H1 (cell line): ENCODE measurements at regions not wholly inside any gene's neighbourhood (a gene's known extent, or its start where the extent isn't known, plus 50 kb on each side); places are given as distances from the start of the nearest gene placed in this dataset.

Experiments used
- CTCF ChIA-PET: fragments of 300-600 bp; sonication (Branson Sonifier 250); formaldehyde crosslinking; loops from one replicate; lab custom pipeline; 2021; ENCODE audit not compliant: partially characterized antibody; lab: Charles Lee
- POLR2A ChIA-PET: fragments of 300-600 bp; sonication (Branson Sonifier 250); formaldehyde crosslinking; loops from one replicate; lab custom pipeline; 2021; ENCODE audit warnings: inconsistent platforms; ENCODE audit not compliant: partially characterized antibody; lab: Charles Lee
- DNase-seq, 2 experiments: peaks; one replicate each; pipeline versions ENCODE4 v3.0.0 to v3.0.0-alpha.2; 2010 to 2022; ENCODE audit warnings: low spot score in 2 of 2, low read depth in 1 of 2, mixed read lengths in 1 of 2
- FAIRE-seq: peaks from 2 replicates; lab custom pipeline; 2011; peaks lifted over from hg19 to GRCh38; lab: Jason Lieb, UNC
- H2AFZ ChIP-seq: 2 replicates; pipeline ENCODE4 v1.8.1; 2012; ENCODE audit warnings: low read length, inconsistent platforms
- H2AK5ac ChIP-seq: 2 replicates; pipeline ENCODE4 v1.6.1; 2013; ENCODE audit warnings: low read depth, low read length
- H2BK120ac ChIP-seq: replicated peaks from 2 replicates; pipeline ENCODE3; 2013; ENCODE audit warnings: low read depth, low read length, inconsistent platforms
- H2BK12ac ChIP-seq: 2 replicates; pipeline ENCODE4 v1.6.1; 2013; ENCODE audit warnings: low read depth, low read length
- H2BK15ac ChIP-seq: 2 replicates; pipeline ENCODE4 v1.6.1; 2013; ENCODE audit warnings: low read length
- H2BK20ac ChIP-seq: 2 replicates; pipeline ENCODE4 v1.6.1; 2013; ENCODE audit warnings: low read length
- H2BK5ac ChIP-seq: 2 replicates; pipeline ENCODE4 v1.6.1; 2013; ENCODE audit warnings: low read depth, low read length
- H3K14ac ChIP-seq: 2 replicates; pipeline ENCODE4 v1.6.1; 2013; ENCODE audit warnings: inconsistent platforms; ENCODE audit not compliant: insufficient read length
- H3K18ac ChIP-seq: 2 replicates; pipeline ENCODE4 v1.6.1; 2013; ENCODE audit warnings: low read length; ENCODE audit errors: extremely low read depth
- H3K23ac ChIP-seq: 2 replicates; pipeline ENCODE4 v1.6.1; 2013; ENCODE audit warnings: inconsistent platforms; ENCODE audit not compliant: insufficient read length
- H3K23me2 ChIP-seq: 2 replicates; pipeline ENCODE4 v1.6.1; 2013; ENCODE audit warnings: low read depth, low read length
- H3K27ac ChIP-seq: 2 replicates; pipeline ENCODE4 v1.6.1; 2011; ENCODE audit warnings: low read depth, low read length, inconsistent platforms
- H3K27me3 ChIP-seq, 4 experiments: replicated peaks in 1 of 4; 1 replicate in 1 of 4; 2 replicates in 3 of 4; pipeline versions ENCODE4 v1.6.1 to v1.8.1; 2011 to 2013; ENCODE audit warnings: low read length in 3 of 4, mild to moderate bottlenecking in 3 of 4, inconsistent platforms in 2 of 4, mixed read lengths in 2 of 4, moderate library complexity in 1 of 4; ENCODE audit not compliant: control insufficient read depth in 3 of 4, insufficient read depth in 3 of 4; ENCODE audit errors: extremely low read depth in 1 of 4
- H3K36me3 ChIP-seq, 4 experiments: 2 replicates each; pipeline versions ENCODE4 v1.6.1 to v1.8.1; 2011 to 2013; ENCODE audit warnings: mild to moderate bottlenecking in 4 of 4, low read length in 3 of 4, moderate library complexity in 2 of 4, control low read depth in 1 of 4, inconsistent platforms in 1 of 4; ENCODE audit not compliant: insufficient read depth in 4 of 4, control insufficient read depth in 2 of 4
- H3K4ac ChIP-seq: replicated peaks from 2 replicates; pipeline ENCODE3; 2013; ENCODE audit warnings: low read length, low read depth, mixed read lengths, inconsistent platforms; ENCODE audit not compliant: insufficient read length
- H3K4me1 ChIP-seq, 4 experiments: replicated peaks in 1 of 4; 1 replicate in 1 of 4; 2 replicates in 3 of 4; pipeline versions ENCODE4 v1.6.1 to v1.8.1; 2011 to 2013; ENCODE audit warnings: low read length in 3 of 4, inconsistent platforms in 2 of 4, mixed read lengths in 1 of 4; ENCODE audit not compliant: insufficient read depth in 4 of 4, control insufficient read depth in 3 of 4
- H3K4me2 ChIP-seq, 2 experiments: 2 replicates each; pipeline versions ENCODE4 v1.6.1 to v1.8.1; 2011 to 2013; ENCODE audit warnings: low read depth in 2 of 2, low read length in 2 of 2, control low read depth in 1 of 2, inconsistent platforms in 1 of 2, mild to moderate bottlenecking in 1 of 2; ENCODE audit not compliant: insufficient read depth in 1 of 2
- H3K4me3 ChIP-seq, 4 experiments: fragments of 200-600, 300-600 bp in 1 of 4; sonication (generic), shearing (Covaris generic), sonication (Bioruptor Twin) in 1 of 4; 2 replicates each; pipeline versions ENCODE4 v1.5.1 to v1.8.1; 2011 to 2016; ENCODE audit warnings: low read length in 4 of 4, low read depth in 3 of 4, control low read depth in 2 of 4, inconsistent platforms in 2 of 4, mild to moderate bottlenecking in 2 of 4, mixed read lengths in 1 of 4, moderate library complexity in 1 of 4; ENCODE audit not compliant: insufficient read depth in 2 of 4; ENCODE audit errors: extremely low read depth in 1 of 4
- H3K56ac ChIP-seq: replicated peaks from 2 replicates; pipeline ENCODE3; 2013; ENCODE audit warnings: low read depth, mild to moderate bottlenecking, mixed read lengths, low read length, inconsistent platforms; ENCODE audit not compliant: insufficient read length
- H3K79me1 ChIP-seq: 2 replicates; pipeline ENCODE4 v1.6.1; 2013; ENCODE audit warnings: low read depth, low read length, control low read depth
- H3K79me2 ChIP-seq, 2 experiments: 2 replicates each; pipeline versions ENCODE4 v1.6.1 to v1.8.1; 2012 to 2013; ENCODE audit warnings: low read length in 2 of 2, mild to moderate bottlenecking in 2 of 2, inconsistent platforms in 1 of 2; ENCODE audit not compliant: insufficient read depth in 2 of 2, control insufficient read depth in 1 of 2
- H3K9ac ChIP-seq, 4 experiments: replicated peaks in 1 of 4; 1 replicate in 1 of 4; 2 replicates in 3 of 4; pipeline versions ENCODE4 v1.6.1 to v1.8.1; 2011 to 2013; ENCODE audit warnings: low read depth in 3 of 4, low read length in 3 of 4, control low read depth in 2 of 4, mild to moderate bottlenecking in 2 of 4, moderate library complexity in 2 of 4, inconsistent platforms in 1 of 4; ENCODE audit errors: extremely low read depth in 1 of 4
- H3K9me3 ChIP-seq, 2 experiments: 2 replicates each; pipeline versions ENCODE4 v1.6.1 to v1.8.1; 2012 to 2013; ENCODE audit warnings: mild to moderate bottlenecking in 2 of 2, moderate library complexity in 2 of 2, control low read depth in 1 of 2, inconsistent platforms in 1 of 2, low read depth in 1 of 2, low read length in 1 of 2, mixed read lengths in 1 of 2; ENCODE audit not compliant: insufficient read depth in 2 of 2
- H4K20me1 ChIP-seq, 2 experiments: replicated peaks in 1 of 2; 2 replicates each; pipeline versions ENCODE3 to v1.8.1; 2011 to 2013; ENCODE audit warnings: inconsistent platforms in 2 of 2, low read length in 2 of 2, mild to moderate bottlenecking in 1 of 2; ENCODE audit not compliant: insufficient read depth in 2 of 2, control insufficient read depth in 1 of 2
- H4K5ac ChIP-seq: 2 replicates; pipeline ENCODE4 v1.6.1; 2013; ENCODE audit warnings: low read length, low read depth, mixed read lengths, inconsistent platforms; ENCODE audit not compliant: insufficient read length
- H4K8ac ChIP-seq: 2 replicates; pipeline ENCODE4 v1.8.0; 2013; ENCODE audit warnings: mild to moderate bottlenecking, moderate library complexity, low read length, inconsistent platforms; ENCODE audit not compliant: insufficient read depth; ENCODE audit errors: extremely low read depth
- H4K91ac ChIP-seq: replicated peaks from 2 replicates; pipeline ENCODE3; 2013; ENCODE audit warnings: low read length, mixed read lengths, inconsistent platforms; ENCODE audit not compliant: insufficient read length
- ASH2L ChIP-seq: fragments of 200-600, 300-600 bp; sonication (generic); IDR thresholded peaks from one replicate; pipeline ENCODE4 v1.7.1; 2017; ENCODE audit warnings: low read length
- POLR2A ChIP-seq, 2 experiments: IDR thresholded peaks; 1 replicate in 1 of 2; 2 replicates in 1 of 2; pipeline ENCODE4 v1.6.1; 2011; ENCODE audit warnings: low read depth in 2 of 2, low read length in 2 of 2, mild to moderate bottlenecking in 2 of 2; ENCODE audit errors: control extremely low read depth in 1 of 2
- RFX5 ChIP-seq: IDR thresholded peaks from 2 replicates; pipeline ENCODE4 v1.6.1; 2011; ENCODE audit warnings: low read depth, low read length, improper control_type of control experiment, borderline replicate concordance
- TEAD4 ChIP-seq: IDR thresholded peaks from 2 replicates; pipeline ENCODE4 v1.6.1; 2012; ENCODE audit warnings: low read depth, low read length, inconsistent platforms, mixed read lengths
- WGBS, 2 experiments: shearing (Covaris generic) in 1 of 2; methylation state at CpG; one replicate each; pipeline versions ENCODE4 v1.1.6 to v1.1.7; 2013 to 2015; ENCODE audit warnings: low lambda C conversion rate in 2 of 2, mixed read lengths in 2 of 2, inconsistent platforms in 1 of 2, low coverage in 1 of 2, missing lambda C conversion rate in 1 of 2; ENCODE audit not compliant: insufficient replicate concordance in 2 of 2, insufficient coverage in 1 of 2, insufficient read length in 1 of 2; ENCODE audit errors: extremely low coverage in 1 of 2, missing lambda C conversion rate in 1 of 2; 5-methylcytosine and 5-hydroxymethylcytosine counted together

DNA sequence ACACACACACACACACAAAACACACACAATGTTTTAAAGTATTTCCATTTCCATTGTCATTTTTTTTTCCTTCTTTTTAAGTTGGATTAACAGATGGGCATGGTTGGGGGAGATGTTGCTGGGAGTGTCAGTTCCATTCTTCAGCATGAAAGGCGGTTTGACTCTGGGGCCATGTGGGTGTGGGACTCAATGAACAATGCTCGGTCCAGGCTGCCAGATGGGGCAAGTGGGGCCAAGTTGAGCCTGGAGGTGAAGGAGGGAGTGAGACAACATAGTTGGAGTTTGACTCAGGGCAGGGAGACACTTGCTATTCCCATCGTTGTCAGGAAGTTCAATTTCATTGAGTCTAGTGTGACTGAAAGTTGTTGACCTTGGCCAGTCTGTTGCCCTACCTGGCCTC lies 125.3 kb downstream of the TLE3 start:
- no peaks in the 10 kb centered on the region for H3K36me3 ChIP-seq
- H3K79me1 ChIP-seq = no peaks in the 10 kb centered on the region
- 89% methylated on average over 3 of the region's 3 CpGs; no CpG with 5 or more reads in 1 of the 2 experiments for WGBS, 2 experiments
- H3K9me3 ChIP-seq = no peaks in the 10 kb centered on the region
- H3K14ac ChIP-seq = no peak overlapping the region
- H2BK15ac ChIP-seq = no peak overlapping the region
- H3K27me3 ChIP-seq = no peaks in the 10 kb centered on the region
- H3K18ac ChIP-seq = no peak overlapping the region
- no peaks in the 10 kb centered on the region; the same call in 1 of the 2 replicates for H3K23me2 ChIP-seq
- H4K5ac ChIP-seq = no peak overlapping the region
- H3K56ac ChIP-seq = no peak overlapping the region
- no peak overlapping the region for H3K4me2 ChIP-seq
- ChIA-PET POLR2A (no interaction called here), CTCF (interaction anchor here (0.6 to 1.1 kb wide), 3 partner anchors 20 to 541 kb away, joined by 3 read pairs; no protein-coding TSS in a partner anchor)
- no peak overlapping the region for H2BK5ac ChIP-seq
- H3K9ac ChIP-seq = no peak overlapping the region
- H3K4me3 ChIP-seq = no peak overlapping the region
- no peak overlapping the region for H2AK5ac ChIP-seq
- no peaks in the 10 kb centered on the region for H3K79me2 ChIP-seq
- DNase-seq (no peak), FAIRE-seq (no peak)
- no peak overlapping the region for H4K8ac ChIP-seq
- H3K4me1 ChIP-seq = no peaks in the 10 kb centered on the region; a peak in 1 of 7 replicates
- H3K4ac ChIP-seq = no peak overlapping the region
- no peak overlapping the region for H2AFZ ChIP-seq
- H2BK20ac ChIP-seq = no peak overlapping the region
- peaks cover 0 to 2% of the 10 kb centered on the region in 2 experiments for H4K20me1 ChIP-seq
- no peak overlapping the region for H3K27ac ChIP-seq
- no peak overlapping the region for H2BK120ac ChIP-seq
- no peak for TF ChIP-seq TEAD4
- no peak for TF ChIP-seq POLR2A (IDR thresholded peaks at IDR 0.05; ENCODE audit: control extremely low read depth in 1 of 2, low read depth in 2 of 2, low read length in 2 of 2)
- TF ChIP-seq RFX5 = no peak
- TF ChIP-seq ASH2L = no peak
- TF ChIP-seq, all 59 proteins: peak for 0
- Histone ChIP-seq H4K91ac (no peak overlapping the region), H2BK12ac (no peak overlapping the region), H3K23ac (no peak overlapping the region)
